ENCODE measurements at regions not wholly inside any gene's neighbourhood (a gene's known extent, or its start where the extent isn't known, plus 50 kb on each side); places are given as distances from the start of the nearest gene placed in this dataset.

GRCh38 chr3:94593526-94594150 is 530.8 kb downstream of the NSUN3 start:
- Mint-ChIP-seq H3K27ac (no peak overlapping the region), H3K4me1 (ENCODE audit: low read depth) (no peaks in the 10 kb centered on the region), H3K9me3 (no peaks in the 10 kb centered on the region), H3K27me3 (no peaks in the 10 kb centered on the region), H3K4me3 (no peak overlapping the region), H3K36me3 (ENCODE audit: low read depth) (no peaks in the 10 kb centered on the region)
- ChIA-PET CTCF (no interaction called here), POLR2A (no interaction called here)
- H3K27ac ChIP-seq (ENCODE audit: low read depth in 1 of 2, low read length in 2 of 2): no peak overlapping the region
- DNase-seq: no peak
- H3K36me3 ChIP-seq (ENCODE audit: insufficient read depth, low read length): no peaks in the 10 kb centered on the region
- H3K4me3 ChIP-seq (ENCODE audit: low read length): no peak overlapping the region
- TF ChIP-seq, protein P1, sequence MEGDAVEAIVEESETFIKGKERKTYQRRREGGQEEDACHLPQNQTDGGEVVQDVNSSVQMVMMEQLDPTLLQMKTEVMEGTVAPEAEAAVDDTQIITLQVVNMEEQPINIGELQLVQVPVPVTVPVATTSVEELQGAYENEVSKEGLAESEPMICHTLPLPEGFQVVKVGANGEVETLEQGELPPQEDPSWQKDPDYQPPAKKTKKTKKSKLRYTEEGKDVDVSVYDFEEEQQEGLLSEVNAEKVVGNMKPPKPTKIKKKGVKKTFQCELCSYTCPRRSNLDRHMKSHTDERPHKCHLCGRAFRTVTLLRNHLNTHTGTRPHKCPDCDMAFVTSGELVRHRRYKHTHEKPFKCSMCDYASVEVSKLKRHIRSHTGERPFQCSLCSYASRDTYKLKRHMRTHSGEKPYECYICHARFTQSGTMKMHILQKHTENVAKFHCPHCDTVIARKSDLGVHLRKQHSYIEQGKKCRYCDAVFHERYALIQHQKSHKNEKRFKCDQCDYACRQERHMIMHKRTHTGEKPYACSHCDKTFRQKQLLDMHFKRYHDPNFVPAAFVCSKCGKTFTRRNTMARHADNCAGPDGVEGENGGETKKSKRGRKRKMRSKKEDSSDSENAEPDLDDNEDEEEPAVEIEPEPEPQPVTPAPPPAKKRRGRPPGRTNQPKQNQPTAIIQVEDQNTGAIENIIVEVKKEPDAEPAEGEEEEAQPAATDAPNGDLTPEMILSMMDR (IDR thresholded peaks at IDR 0.05): no peak
- no peaks in the 10 kb centered on the region for H3K4me1 ChIP-seq (ENCODE audit: insufficient read depth, low read length)
- H3K27me3 ChIP-seq (ENCODE audit: control insufficient read depth in 1 of 2, insufficient read depth in 2 of 2, low read length in 2 of 2): no peaks in the 10 kb centered on the region
- H3K9me3 ChIP-seq (ENCODE audit: control insufficient read depth in 1 of 2, insufficient read depth in 1 of 2, low read length in 2 of 2): peaks cover 0 to 5% of the 10 kb centered on the region in 2 experiments
- intact Hi-C loops (cut with DNase I, micrococcal nuclease): no loop called here
- ATAC-seq (ENCODE audit: poor library complexity): no peak

DNA sequence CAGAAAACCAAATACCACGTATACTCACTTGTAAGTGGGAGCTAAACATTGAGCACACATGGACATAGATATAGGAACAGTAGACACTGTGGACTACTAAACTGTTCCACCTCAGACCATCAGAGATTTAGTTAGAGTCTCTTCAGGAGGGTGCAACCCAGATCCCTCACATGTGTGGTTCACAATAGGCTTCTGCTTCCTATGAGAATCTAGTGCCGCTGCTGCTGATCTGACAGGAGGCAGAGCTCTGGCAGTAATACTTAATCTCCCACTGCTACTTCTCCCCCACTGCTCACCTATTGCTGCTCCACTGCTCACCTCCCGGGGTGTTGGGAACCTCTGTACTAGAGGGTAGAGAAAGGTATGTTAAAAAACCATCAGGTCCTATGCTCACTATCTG is 533.3 kb downstream of the NSUN3 start:
- DNase-seq: no peak
- H3K36me3 ChIP-seq (ENCODE audit: insufficient read depth, low read length): no peaks in the 10 kb centered on the region
- H3K27me3 ChIP-seq (ENCODE audit: control insufficient read depth in 1 of 2, insufficient read depth in 2 of 2, low read length in 2 of 2): no peaks in the 10 kb centered on the region
- H3K4me3 ChIP-seq (ENCODE audit: low read length): no peak overlapping the region
- peaks cover 0 to 5% of the 10 kb centered on the region in 2 experiments for H3K9me3 ChIP-seq (ENCODE audit: control insufficient read depth in 1 of 2, insufficient read depth in 1 of 2, low read length in 2 of 2)
- H3K27me3 Mint-ChIP-seq: no peaks in the 10 kb centered on the region
- H3K9me3 Mint-ChIP-seq: peaks cover 3% of the 10 kb centered on the region
- intact Hi-C loops (cut with DNase I, micrococcal nuclease): no loop called here
- no peaks in the 10 kb centered on the region for H3K4me1 Mint-ChIP-seq (ENCODE audit: low read depth)
- ChIA-PET POLR2A (no interaction called here), CTCF (no interaction called here)
- no peaks in the 10 kb centered on the region for H3K4me1 ChIP-seq (ENCODE audit: insufficient read depth, low read length)
- ATAC-seq (ENCODE audit: poor library complexity): no peak
- H3K4me3 Mint-ChIP-seq: no peak overlapping the region
- no peak overlapping the region for H3K27ac ChIP-seq (ENCODE audit: low read depth in 1 of 2, low read length in 2 of 2)
- H3K36me3 Mint-ChIP-seq (ENCODE audit: low read depth): no peaks in the 10 kb centered on the region
- TF ChIP-seq, protein P1 (IDR thresholded peaks at IDR 0.05): no peak
- H3K27ac Mint-ChIP-seq: no peak overlapping the region

DNA sequence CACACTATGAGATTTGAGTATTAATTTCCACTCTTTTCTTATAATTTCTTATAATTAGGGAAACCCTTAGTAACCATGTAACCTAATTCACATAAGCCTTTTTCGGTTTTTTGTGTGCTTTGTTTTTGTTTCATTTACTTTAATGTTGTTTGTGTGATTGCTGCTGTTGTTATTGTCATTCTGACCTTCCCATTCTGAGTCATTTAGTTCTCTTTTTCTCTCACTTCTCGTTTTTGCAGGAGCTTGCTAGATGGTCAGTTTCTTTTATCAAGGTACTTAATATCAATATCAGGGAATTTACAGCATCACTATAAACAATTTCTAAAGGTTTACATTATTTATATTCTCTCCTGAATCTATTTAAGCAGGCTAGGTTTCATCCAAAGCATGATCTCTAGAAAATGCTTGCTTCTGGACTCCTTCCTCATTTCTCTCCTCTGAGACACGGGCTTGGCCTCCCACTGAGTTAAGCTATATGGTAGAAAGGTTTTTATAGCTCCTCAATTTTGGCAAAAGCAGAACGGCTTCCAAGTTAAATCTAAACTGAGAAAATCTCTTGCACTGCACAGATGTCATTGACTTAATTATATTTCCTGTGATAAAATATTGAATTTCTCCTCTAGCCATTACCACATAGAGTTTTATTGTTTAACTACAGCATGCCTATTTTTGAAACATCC is 534.2 kb downstream of the NSUN3 start:
- Histone ChIP-seq H3K27ac (ENCODE audit: low read depth in 1 of 2, low read length in 2 of 2) (no peak overlapping the region), H3K4me1 (ENCODE audit: insufficient read depth, low read length) (no peaks in the 10 kb centered on the region), H3K27me3 (ENCODE audit: control insufficient read depth in 1 of 2, insufficient read depth in 2 of 2, low read length in 2 of 2) (no peaks in the 10 kb centered on the region), H3K36me3 (ENCODE audit: insufficient read depth, low read length) (no peaks in the 10 kb centered on the region), H3K4me3 (ENCODE audit: low read length) (no peak overlapping the region), H3K9me3 (ENCODE audit: control insufficient read depth in 1 of 2, insufficient read depth in 1 of 2, low read length in 2 of 2) (peaks cover 0 to 3% of the 10 kb centered on the region in 2 experiments)
- ChIA-PET POLR2A (no interaction called here), CTCF (no interaction called here)
- ATAC-seq (ENCODE audit: poor library complexity): no peak
- no peak overlapping the region for H3K4me3 Mint-ChIP-seq
- H3K27me3 Mint-ChIP-seq: no peaks in the 10 kb centered on the region
- TF ChIP-seq, protein P1 (IDR thresholded peaks at IDR 0.05): no peak
- no peak for DNase-seq
- H3K36me3 Mint-ChIP-seq (ENCODE audit: low read depth): no peaks in the 10 kb centered on the region
- peaks cover 7% of the 10 kb centered on the region for H3K9me3 Mint-ChIP-seq
- H3K4me1 Mint-ChIP-seq (ENCODE audit: low read depth): no peaks in the 10 kb centered on the region
- no peak overlapping the region for H3K27ac Mint-ChIP-seq
- intact Hi-C loops (cut with DNase I, micrococcal nuclease): no loop called here
